Muscle layer of duodenum (tissue), 2 donors: ENCODE measurements at regions not wholly inside any gene's neighbourhood (a gene's known extent, or its start where the extent isn't known, plus 50 kb on each side); places are given as distances from the start of the nearest gene placed in this dataset.
A peak's percentile ranks its signal among the peaks of the same experiment; 100 is the strongest.

Experiments
- H3K27ac ChIP-seq: one replicate; pipeline ENCODE4 v1.7.0; 2013; ENCODE audit warnings: mild to moderate bottlenecking, low read length
- H3K27me3 ChIP-seq: one replicate; pipeline ENCODE4 v1.7.0; 2013; ENCODE audit warnings: low read depth, mild to moderate bottlenecking, control low read depth, low read length
- H3K36me3 ChIP-seq, 2 donors: one replicate each; pipeline ENCODE4 v1.7.0; 2013; ENCODE audit warnings: low read length in 2 of 2, control low read depth in 1 of 2, mild to moderate bottlenecking in 1 of 2; ENCODE audit not compliant: insufficient read depth in 2 of 2, control insufficient read depth in 1 of 2
- H3K4me1 ChIP-seq, 2 donors: one replicate each; pipeline ENCODE4 v1.7.0; 2013; ENCODE audit warnings: low read length in 2 of 2, mild to moderate bottlenecking in 2 of 2, control low read depth in 1 of 2, moderate library complexity in 1 of 2; ENCODE audit not compliant: insufficient read depth in 2 of 2, control insufficient read depth in 1 of 2
- H3K4me3 ChIP-seq, 2 donors: one replicate each; pipeline ENCODE4 v1.7.0; 2013; ENCODE audit warnings: low read length in 2 of 2, low read depth in 1 of 2, mild to moderate bottlenecking in 1 of 2
- H3K9me3 ChIP-seq, 2 donors: one replicate each; pipeline ENCODE4 v1.7.0; 2013; ENCODE audit warnings: low read length in 2 of 2, control low read depth in 1 of 2, mild to moderate bottlenecking in 1 of 2; ENCODE audit not compliant: control insufficient read depth in 1 of 2
- donor health status: healthy.

DNA sequence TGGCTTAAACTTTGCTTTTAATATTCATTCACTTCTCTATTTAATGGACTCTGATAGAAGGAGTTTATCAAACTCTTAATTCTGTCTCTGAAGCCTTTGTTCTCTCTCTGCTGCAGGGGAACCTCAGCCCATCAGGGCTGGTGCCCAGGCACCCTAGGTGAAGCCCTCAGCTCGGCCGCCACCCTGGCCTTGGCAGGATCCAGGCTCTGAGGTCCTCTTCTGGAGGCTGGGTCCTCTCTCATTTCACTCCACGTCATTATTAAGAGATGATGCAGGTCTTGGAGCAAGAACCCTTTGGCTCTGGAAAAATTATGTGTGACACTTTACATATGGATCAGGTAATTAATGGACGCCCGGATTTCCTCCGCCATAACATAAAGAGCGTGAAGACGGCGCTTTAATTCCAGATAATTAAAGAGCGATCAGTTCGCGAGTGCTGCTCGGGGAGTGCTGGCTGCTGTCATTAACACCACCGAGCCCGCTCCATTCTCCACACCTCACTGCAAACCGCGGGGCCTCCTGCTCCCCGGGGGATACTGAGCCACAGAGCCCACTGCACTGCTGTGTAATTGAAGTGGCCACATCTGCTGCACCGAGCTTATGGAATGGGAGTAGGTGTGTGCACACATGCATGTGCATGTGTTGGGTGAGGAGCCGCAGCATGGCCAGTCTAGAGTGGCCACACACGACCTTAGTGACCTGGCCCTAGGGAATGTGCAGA, 259.4 kb upstream of the TNRC6C start:
- H3K36me3 ChIP-seq = no peaks in the 10 kb centered on the region
- H3K9me3 ChIP-seq = peaks cover 7 to 9% of the 10 kb centered on the region in 2 donors
- no peak overlapping the region for H3K4me3 ChIP-seq
- no peak overlapping the region for H3K27ac ChIP-seq
- H3K4me1 ChIP-seq = peaks cover 0 to 6% of the 10 kb centered on the region in 2 donors
- H3K27me3 ChIP-seq = peaks cover 8% of the 10 kb centered on the region

DNA sequence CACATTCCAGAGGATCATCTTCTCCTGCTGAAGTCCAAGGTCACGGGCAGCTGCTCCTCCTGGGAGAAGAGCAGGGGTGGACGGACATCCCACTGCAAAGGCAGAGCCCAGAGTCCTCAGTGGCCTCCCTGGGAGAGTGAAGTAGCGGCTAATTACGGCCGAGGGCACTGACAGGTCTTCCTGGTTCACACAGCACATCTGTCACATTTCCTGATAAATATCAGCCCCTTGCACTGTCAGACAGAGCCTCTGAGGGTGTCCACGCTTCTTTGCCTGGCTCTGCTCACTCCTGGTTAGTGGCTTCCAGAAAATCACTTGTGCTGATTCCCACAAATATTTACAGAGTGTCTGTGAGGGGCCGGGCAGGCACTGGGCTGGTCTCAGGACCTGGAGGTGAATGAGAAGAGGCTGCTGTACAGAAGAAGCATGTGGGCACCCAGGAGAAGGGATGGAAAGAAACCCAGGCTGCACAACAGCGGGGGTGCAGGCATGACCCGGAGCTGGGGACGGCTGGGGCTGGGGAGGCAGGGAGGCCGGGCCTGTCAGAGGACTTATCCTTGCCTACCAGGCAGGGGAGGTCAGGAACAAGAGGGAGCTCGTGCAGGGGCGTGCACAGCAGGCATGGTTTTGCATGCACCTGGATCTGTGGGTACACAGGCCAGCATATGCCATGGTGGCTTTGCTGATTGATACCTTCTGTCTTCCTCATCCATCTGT, 258.2 kb upstream of the TNRC6C start:
- peaks cover 0 to 6% of the 10 kb centered on the region in 2 donors for H3K4me1 ChIP-seq
- no peak overlapping the region for H3K4me3 ChIP-seq
- peaks cover 14 to 22% of the 10 kb centered on the region in 2 donors for H3K9me3 ChIP-seq
- peaks cover 8% of the 10 kb centered on the region for H3K27me3 ChIP-seq
- no peaks in the 10 kb centered on the region for H3K36me3 ChIP-seq
- no peak overlapping the region for H3K27ac ChIP-seq

DNA sequence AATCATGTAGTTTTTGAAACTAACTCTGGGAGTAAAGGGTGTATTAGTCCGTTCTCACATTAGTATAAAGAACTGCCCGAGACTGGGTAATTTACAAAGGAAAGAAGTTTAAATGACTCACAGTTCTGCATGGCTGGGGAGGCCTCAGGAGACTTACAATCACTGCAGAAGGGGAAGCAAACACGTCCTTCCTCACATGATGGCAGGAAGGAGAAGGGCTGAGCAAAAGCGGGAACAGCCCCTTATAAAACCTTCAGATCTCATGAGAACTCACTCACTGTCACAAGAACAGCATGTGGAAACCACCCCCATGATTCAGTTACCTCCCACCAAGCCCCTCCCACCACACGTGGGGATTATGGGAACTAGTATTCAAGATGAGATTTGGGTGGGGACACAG, 256.5 kb upstream of the TNRC6C start:
- Histone ChIP-seq H3K4me1 (peaks cover 0 to under 1% of the 10 kb centered on the region in 2 donors), H3K27ac (no peak overlapping the region), H3K9me3 (peaks cover 14 to 23% of the 10 kb centered on the region in 2 donors), H3K27me3 (peaks cover 2% of the 10 kb centered on the region), H3K4me3 (no peak overlapping the region), H3K36me3 (no peaks in the 10 kb centered on the region)

DNA sequence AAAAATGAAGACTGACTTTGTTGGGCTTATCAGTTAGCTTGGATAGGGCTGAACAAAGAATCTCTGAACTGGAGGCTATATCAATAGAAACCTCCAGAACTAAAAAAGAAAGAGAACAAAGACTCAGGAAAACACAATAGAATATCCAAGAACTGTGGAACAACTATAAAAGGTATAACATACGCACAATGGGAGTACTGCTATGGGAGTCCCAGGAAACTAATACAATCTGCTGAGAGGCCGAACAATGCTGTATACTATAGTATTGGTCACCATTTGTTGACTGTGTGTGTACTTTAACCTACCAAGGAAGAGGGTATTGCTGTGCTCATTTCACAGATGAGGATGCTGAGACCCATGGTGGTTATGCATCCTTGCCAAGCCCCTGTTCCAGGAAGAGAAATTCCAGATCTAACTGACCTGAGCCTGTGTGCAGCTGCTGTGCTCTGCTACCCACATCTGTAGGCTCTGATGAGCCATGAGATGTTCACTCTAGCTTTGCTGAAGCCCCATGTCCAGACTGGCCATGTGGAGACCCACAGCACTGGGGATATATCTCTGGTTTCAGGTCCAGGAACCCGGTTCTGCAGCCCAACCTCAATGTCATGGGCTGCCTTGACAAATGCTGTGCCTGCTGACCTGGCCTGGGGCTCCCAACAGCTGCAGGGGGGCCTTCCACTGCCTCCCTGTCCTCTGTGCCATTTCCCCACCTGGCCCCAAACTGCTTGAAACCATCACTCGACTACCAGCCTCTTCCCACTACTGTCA, 254.3 kb upstream of the TNRC6C start:
- Histone ChIP-seq H3K4me3 (peak overlapping the region in 1 of 2 donors; percentile 22), H3K27me3 (no peaks in the 10 kb centered on the region), H3K27ac (no peak overlapping the region), H3K9me3 (peaks cover 14 to 23% of the 10 kb centered on the region in 2 donors), H3K4me1 (no peaks in the 10 kb centered on the region), H3K36me3 (no peaks in the 10 kb centered on the region)

DNA sequence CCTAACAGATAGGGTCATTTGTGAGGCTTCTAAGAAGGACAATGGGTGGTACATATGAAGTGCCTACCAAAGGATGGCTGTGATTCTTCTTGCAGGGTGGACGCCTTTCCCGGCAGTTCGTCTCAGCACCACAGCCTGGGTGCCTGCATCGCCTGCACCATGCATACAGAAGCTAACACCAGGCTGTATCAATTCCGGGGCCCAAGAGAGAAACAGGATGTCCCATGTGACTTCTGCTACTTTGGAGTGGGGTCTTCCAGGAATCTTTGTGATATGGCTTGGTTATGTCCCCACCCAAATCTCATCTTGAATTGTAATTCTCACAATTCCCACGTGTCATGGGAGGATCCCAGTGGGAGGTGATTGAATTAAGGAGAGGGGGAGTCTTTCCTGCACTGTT, 251.6 kb upstream of the TNRC6C start:
- H3K9me3 ChIP-seq = peaks cover 14 to 23% of the 10 kb centered on the region in 2 donors
- no peak overlapping the region for H3K4me3 ChIP-seq
- H3K27me3 ChIP-seq = no peaks in the 10 kb centered on the region
- H3K4me1 ChIP-seq = no peaks in the 10 kb centered on the region
- H3K36me3 ChIP-seq = no peaks in the 10 kb centered on the region
- H3K27ac ChIP-seq = no peak overlapping the region

DNA sequence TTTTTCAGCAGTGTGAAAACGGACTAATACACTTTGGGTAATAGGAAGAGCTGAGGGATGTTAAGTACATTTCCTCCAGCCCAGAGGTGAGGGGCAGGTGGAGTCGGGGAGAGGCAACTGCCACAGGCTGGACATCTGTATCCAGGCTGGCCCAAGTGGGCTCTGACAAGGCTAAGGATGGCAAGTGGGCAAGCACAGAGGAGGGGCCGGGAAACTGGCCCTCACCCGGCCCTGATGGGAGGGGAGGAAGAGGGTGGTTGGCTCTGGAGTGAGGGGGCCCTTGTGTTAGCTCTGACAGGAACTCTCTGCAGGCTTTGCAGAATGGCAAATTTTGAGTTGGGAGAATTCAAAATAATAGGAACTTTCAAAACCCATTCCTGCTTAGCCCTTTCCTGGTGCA, 251.0 kb upstream of the TNRC6C start:
- Histone ChIP-seq H3K27ac (no peak overlapping the region), H3K36me3 (no peaks in the 10 kb centered on the region), H3K4me3 (no peak overlapping the region), H3K4me1 (no peaks in the 10 kb centered on the region), H3K9me3 (peaks cover 14 to 25% of the 10 kb centered on the region in 2 donors), H3K27me3 (no peaks in the 10 kb centered on the region)

DNA sequence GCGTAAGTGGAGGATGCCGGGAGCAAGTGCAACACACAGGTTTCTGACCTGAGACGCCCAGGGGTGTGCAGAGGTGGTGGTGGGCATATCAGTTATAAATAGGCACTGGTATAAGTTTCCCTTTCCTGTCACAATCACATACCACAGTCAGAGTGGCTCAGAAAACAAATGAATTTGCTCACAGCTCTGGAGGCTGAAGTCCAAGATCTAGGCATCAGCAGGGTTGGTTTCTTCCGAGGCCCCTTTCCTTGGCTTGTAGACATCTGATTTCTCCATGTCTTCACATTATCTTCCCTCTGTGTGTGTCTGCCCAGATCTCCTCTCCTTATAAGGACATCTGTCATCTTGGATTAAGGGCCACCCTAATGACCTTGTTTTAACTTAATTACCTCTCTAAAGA, 250.5 kb upstream of the TNRC6C start:
- no peak overlapping the region for H3K4me3 ChIP-seq
- peaks cover 14 to 26% of the 10 kb centered on the region in 2 donors for H3K9me3 ChIP-seq
- no peaks in the 10 kb centered on the region for H3K4me1 ChIP-seq
- H3K27me3 ChIP-seq = no peaks in the 10 kb centered on the region
- H3K27ac ChIP-seq = no peak overlapping the region
- H3K36me3 ChIP-seq = no peaks in the 10 kb centered on the region

DNA sequence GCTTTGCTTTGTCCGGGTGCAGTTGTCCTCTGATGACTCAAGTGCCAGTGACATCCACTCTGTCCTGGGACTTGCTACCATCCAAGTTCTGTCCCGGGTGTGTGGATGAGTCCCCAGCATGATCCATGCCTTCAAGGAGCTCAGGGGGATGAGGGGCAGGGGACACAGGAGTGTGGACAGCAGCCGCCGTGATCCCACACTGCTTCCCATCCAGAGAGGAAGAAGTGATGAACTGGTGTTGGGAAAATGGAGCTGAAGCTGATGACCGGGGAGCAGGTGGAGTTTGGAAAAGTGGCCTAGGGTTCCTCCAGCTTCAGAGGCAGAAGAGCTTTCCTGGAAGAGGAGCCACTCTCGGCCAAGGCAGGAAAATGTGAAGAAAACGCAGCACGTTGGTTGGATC, 249.6 kb upstream of the TNRC6C start:
- Histone ChIP-seq H3K9me3 (peaks cover 9 to 19% of the 10 kb centered on the region in 2 donors), H3K4me1 (no peaks in the 10 kb centered on the region), H3K27me3 (no peaks in the 10 kb centered on the region), H3K36me3 (no peaks in the 10 kb centered on the region), H3K4me3 (no peak overlapping the region), H3K27ac (no peak overlapping the region)

DNA sequence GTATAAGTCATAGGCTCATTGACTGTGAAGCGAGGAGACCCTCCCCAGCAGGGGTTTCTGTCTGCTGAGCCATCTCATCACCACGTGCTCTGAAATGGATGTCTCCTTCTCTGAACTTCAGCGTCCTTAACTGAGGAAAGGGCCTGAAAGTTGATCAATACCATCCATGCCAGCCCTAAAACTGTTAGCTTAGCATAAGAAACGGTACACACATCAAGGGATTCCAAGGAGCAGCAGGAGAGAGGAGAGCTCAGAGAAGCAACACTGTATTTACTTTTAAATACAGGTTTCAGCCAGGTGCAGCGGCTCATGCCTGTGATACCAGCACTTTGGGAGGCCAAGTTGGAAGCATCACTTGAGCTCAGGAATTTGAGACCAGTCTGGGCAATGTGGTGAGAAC, 248.9 kb upstream of the TNRC6C start:
- Histone ChIP-seq H3K27me3 (no peaks in the 10 kb centered on the region), H3K4me3 (no peak overlapping the region), H3K36me3 (no peaks in the 10 kb centered on the region)

DNA sequence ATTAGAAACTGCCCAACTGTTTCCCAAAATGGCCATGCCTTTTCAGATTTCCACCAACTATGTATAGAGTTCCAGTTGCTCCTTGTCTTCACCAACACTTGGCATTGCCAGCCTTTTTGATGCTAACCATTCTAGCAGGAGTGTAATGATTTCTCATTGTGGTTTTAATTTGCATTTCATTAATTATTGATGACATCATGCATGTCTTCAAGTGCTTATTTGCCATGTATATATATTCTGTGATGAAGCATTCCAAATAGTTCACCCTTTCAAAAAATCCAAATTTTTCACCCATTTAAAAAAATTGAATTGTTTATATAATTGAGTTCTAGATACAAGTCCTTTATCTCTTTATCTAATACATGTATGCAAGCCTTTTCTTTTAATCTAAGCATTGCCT, 245.9 kb upstream of the TNRC6C start:
- Histone ChIP-seq H3K36me3 (no peaks in the 10 kb centered on the region), H3K9me3 (peaks cover 0 to 9% of the 10 kb centered on the region in 2 donors), H3K27me3 (no peaks in the 10 kb centered on the region), H3K4me3 (no peak overlapping the region), H3K27ac (no peak overlapping the region), H3K4me1 (no peaks in the 10 kb centered on the region)

More for the DNA sequence above, 248.9 kb upstream of the TNRC6C start:
- no peak overlapping the region for H3K27ac ChIP-seq
- H3K4me1 ChIP-seq = no peaks in the 10 kb centered on the region
- peaks cover 2 to 18% of the 10 kb centered on the region in 2 donors for H3K9me3 ChIP-seq

DNA sequence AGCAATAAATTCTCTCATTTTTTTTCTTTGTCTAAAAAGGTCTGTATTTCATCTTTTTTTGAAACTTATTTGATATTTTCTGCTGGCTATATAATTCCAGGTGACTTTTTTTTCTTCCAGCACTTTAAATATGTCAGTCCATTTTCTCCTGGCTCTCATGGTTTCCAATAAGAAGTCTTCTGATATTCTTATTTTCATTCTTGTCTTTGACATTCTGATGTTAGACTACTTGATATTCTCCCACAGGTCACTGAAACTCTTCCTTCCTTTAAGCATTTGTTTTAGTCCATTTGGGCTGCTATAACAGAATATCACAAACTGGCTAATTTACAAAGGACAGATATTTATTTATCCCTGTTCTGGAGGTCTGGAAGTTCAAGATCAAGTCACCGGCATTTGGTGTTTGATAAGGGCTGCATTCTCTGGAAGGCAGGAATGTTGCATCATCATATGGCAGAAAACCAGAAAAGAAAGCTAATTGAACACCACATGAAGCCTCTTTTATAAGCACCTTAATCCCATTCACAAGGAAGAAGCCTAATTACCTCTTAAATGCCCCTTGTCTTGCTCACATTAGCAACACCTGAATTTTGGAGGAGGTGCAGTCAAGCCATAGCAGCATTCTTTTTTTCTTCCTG, 242.1 kb upstream of the TNRC6C start:
- Histone ChIP-seq H3K4me3 (no peak overlapping the region), H3K36me3 (no peaks in the 10 kb centered on the region), H3K27me3 (no peaks in the 10 kb centered on the region), H3K4me1 (no peaks in the 10 kb centered on the region), H3K9me3 (peaks cover 0 to 9% of the 10 kb centered on the region in 2 donors), H3K27ac (no peak overlapping the region)
